ENCODE measurements at regions not wholly inside any gene's neighbourhood (a gene's known extent, or its start where the extent isn't known, plus 50 kb on each side); places are given as distances from the start of the nearest gene placed in this dataset.

GRCh38 chr6:144736763-144737162 lies 451.6 kb downstream of the UTRN start:
- Mint-ChIP-seq H3K4me1 (ENCODE audit: low read depth) (no peaks in the 10 kb centered on the region), H3K9me3 (no peaks in the 10 kb centered on the region), H3K27ac (no peak overlapping the region), H3K36me3 (peaks cover 16% of the 10 kb centered on the region), H3K4me3 (no peak overlapping the region), H3K27me3 (no peaks in the 10 kb centered on the region)
- no peak for DNase-seq
- ChIA-PET POLR2A (no interaction called here), CTCF (no interaction called here)
- intact Hi-C loops (cut with micrococcal nuclease) = loop anchor here (1.0 kb wide), 1 partner anchor 48 kb away; no protein-coding TSS in a partner anchor

GRCh38 chr6:144737998-144738397 lies 452.9 kb downstream of the UTRN start:
- DNase-seq = no peak
- Mint-ChIP-seq H3K27ac (no peak overlapping the region), H3K4me3 (no peak overlapping the region), H3K36me3 (peaks cover 12% of the 10 kb centered on the region), H3K9me3 (no peaks in the 10 kb centered on the region), H3K4me1 (ENCODE audit: low read depth) (no peaks in the 10 kb centered on the region), H3K27me3 (no peaks in the 10 kb centered on the region)
- POLR2A ChIA-PET = no interaction called here
- CTCF ChIA-PET = interaction anchor here (0.6 kb wide), 1 partner anchor 20 kb away, joined by 3 read pairs; no protein-coding TSS in a partner anchor
- intact Hi-C loops (cut with micrococcal nuclease) = no loop called here

GRCh38 chr6:144739873-144740272 lies 454.7 kb downstream of the UTRN start:
- no peak overlapping the region for H3K4me3 Mint-ChIP-seq
- DNase-seq = no peak
- ChIA-PET CTCF (no interaction called here), POLR2A (no interaction called here)
- no peaks in the 10 kb centered on the region for H3K27me3 Mint-ChIP-seq
- no peak overlapping the region for H3K27ac Mint-ChIP-seq
- intact Hi-C loops (cut with micrococcal nuclease) = no loop called here
- H3K36me3 Mint-ChIP-seq = peaks cover 6% of the 10 kb centered on the region
- H3K4me1 Mint-ChIP-seq (ENCODE audit: low read depth) = no peaks in the 10 kb centered on the region
- H3K9me3 Mint-ChIP-seq = no peaks in the 10 kb centered on the region

GRCh38 chr6:144741659-144742058 lies 456.5 kb downstream of the UTRN start:
- H3K36me3 Mint-ChIP-seq = peaks cover 5% of the 10 kb centered on the region
- POLR2A ChIA-PET = no interaction called here
- no peaks in the 10 kb centered on the region for H3K27me3 Mint-ChIP-seq
- no peak for DNase-seq
- intact Hi-C loops (cut with micrococcal nuclease) = no loop called here
- no peaks in the 10 kb centered on the region for H3K4me1 Mint-ChIP-seq (ENCODE audit: low read depth)
- CTCF ChIA-PET = no interaction called here
- H3K27ac Mint-ChIP-seq = no peak overlapping the region
- no peaks in the 10 kb centered on the region for H3K9me3 Mint-ChIP-seq
- no peak overlapping the region for H3K4me3 Mint-ChIP-seq

GRCh38 chr6:144742779-144743178 lies 457.6 kb downstream of the UTRN start:
- POLR2A ChIA-PET = no interaction called here
- no peak for DNase-seq
- Mint-ChIP-seq H3K4me1 (ENCODE audit: low read depth) (no peaks in the 10 kb centered on the region), H3K27ac (no peak overlapping the region), H3K36me3 (peaks cover 2% of the 10 kb centered on the region), H3K27me3 (no peaks in the 10 kb centered on the region), H3K4me3 (no peak overlapping the region), H3K9me3 (no peaks in the 10 kb centered on the region)
- intact Hi-C loops (cut with micrococcal nuclease) = no loop called here
- CTCF ChIA-PET = interaction anchor here (0.6 kb wide), 1 partner anchor 15 kb away, joined by 3 read pairs; no protein-coding TSS in a partner anchor

- intact Hi-C loops (cut with micrococcal nuclease) = no loop called here
- no peaks in the 10 kb centered on the region for H3K4me1 Mint-ChIP-seq (ENCODE audit: low read depth)
- POLR2A ChIA-PET = no interaction called here
These were observed 459.6 kb downstream of the UTRN start for GRCh38 chr6:144744720-144745119.

GRCh38 chr6:144745439-144745838 lies 460.3 kb downstream of the UTRN start:
- DNase-seq = no peak
- H3K27ac Mint-ChIP-seq = no peak overlapping the region
- intact Hi-C loops (cut with micrococcal nuclease) = no loop called here
- H3K27me3 Mint-ChIP-seq = no peaks in the 10 kb centered on the region
- peaks cover 7% of the 10 kb centered on the region for H3K36me3 Mint-ChIP-seq
- ChIA-PET CTCF (no interaction called here), POLR2A (no interaction called here)
- no peak overlapping the region for H3K4me3 Mint-ChIP-seq
- no peaks in the 10 kb centered on the region for H3K4me1 Mint-ChIP-seq (ENCODE audit: low read depth)
- no peaks in the 10 kb centered on the region for H3K9me3 Mint-ChIP-seq

More at GRCh38 chr6:144744720-144745119, 459.6 kb downstream of the UTRN start:
- H3K27ac Mint-ChIP-seq = no peak overlapping the region
- H3K9me3 Mint-ChIP-seq = no peaks in the 10 kb centered on the region
- no peak overlapping the region for H3K4me3 Mint-ChIP-seq
- H3K27me3 Mint-ChIP-seq = no peaks in the 10 kb centered on the region
- CTCF ChIA-PET = no interaction called here
- DNase-seq = no peak
- H3K36me3 Mint-ChIP-seq = peaks cover 4% of the 10 kb centered on the region

- ChIA-PET CTCF (interaction anchor here (1.0 kb wide), 1 partner anchor 10 kb away, joined by 5 read pairs; no protein-coding TSS in a partner anchor), POLR2A (no interaction called here)
- H3K9me3 Mint-ChIP-seq = no peaks in the 10 kb centered on the region
- intact Hi-C loops (cut with micrococcal nuclease) = no loop called here
- H3K4me3 Mint-ChIP-seq = no peak overlapping the region
- no peaks in the 10 kb centered on the region for H3K27me3 Mint-ChIP-seq
- no peaks in the 10 kb centered on the region for H3K4me1 Mint-ChIP-seq (ENCODE audit: low read depth)
- no peak overlapping the region for H3K27ac Mint-ChIP-seq
- H3K36me3 Mint-ChIP-seq = peaks cover 8% of the 10 kb centered on the region
- DNase-seq = no peak
These were observed 461.9 kb downstream of the UTRN start for GRCh38 chr6:144746902-144747469.

GRCh38 chr6:144749263-144749662 lies 464.1 kb downstream of the UTRN start:
- Mint-ChIP-seq H3K27me3 (no peaks in the 10 kb centered on the region), H3K9me3 (no peaks in the 10 kb centered on the region), H3K4me3 (no peak overlapping the region), H3K36me3 (peaks cover 12% of the 10 kb centered on the region), H3K27ac (no peak overlapping the region), H3K4me1 (ENCODE audit: low read depth) (no peaks in the 10 kb centered on the region)
- CTCF ChIA-PET = no interaction called here
- intact Hi-C loops (cut with micrococcal nuclease) = no loop called here
- POLR2A ChIA-PET = no interaction called here
- no peak for DNase-seq

- Mint-ChIP-seq H3K27ac (no peak overlapping the region), H3K27me3 (no peaks in the 10 kb centered on the region), H3K9me3 (no peaks in the 10 kb centered on the region), H3K4me1 (ENCODE audit: low read depth) (no peaks in the 10 kb centered on the region), H3K4me3 (no peak overlapping the region), H3K36me3 (peaks cover 17% of the 10 kb centered on the region)
- DNase-seq = no peak
- intact Hi-C loops (cut with micrococcal nuclease) = no loop called here
- ChIA-PET CTCF (no interaction called here), POLR2A (no interaction called here)
These were observed 468.0 kb downstream of the UTRN start for GRCh38 chr6:144753023-144753705.

- ChIA-PET POLR2A (no interaction called here), CTCF (no interaction called here)
- no peaks in the 10 kb centered on the region for H3K4me1 Mint-ChIP-seq (ENCODE audit: low read depth)
- intact Hi-C loops (cut with micrococcal nuclease) = no loop called here
- peaks cover 10% of the 10 kb centered on the region for H3K36me3 Mint-ChIP-seq
- no peaks in the 10 kb centered on the region for H3K9me3 Mint-ChIP-seq
- H3K27me3 Mint-ChIP-seq = no peaks in the 10 kb centered on the region
- H3K27ac Mint-ChIP-seq = no peak overlapping the region
- DNase-seq = no peak
- no peak overlapping the region for H3K4me3 Mint-ChIP-seq
These were observed 471.3 kb downstream of the UTRN start for GRCh38 chr6:144756469-144756868.

- Mint-ChIP-seq H3K4me1 (ENCODE audit: low read depth) (no peaks in the 10 kb centered on the region), H3K27ac (no peak overlapping the region), H3K27me3 (no peaks in the 10 kb centered on the region), H3K36me3 (peaks cover 8% of the 10 kb centered on the region), H3K4me3 (no peak overlapping the region), H3K9me3 (no peaks in the 10 kb centered on the region)
- intact Hi-C loops (cut with micrococcal nuclease) = no loop called here
- ChIA-PET CTCF (no interaction called here), POLR2A (no interaction called here)
- no peak for DNase-seq
These were observed 472.2 kb downstream of the UTRN start for GRCh38 chr6:144757299-144757698.

GRCh38 chr6:144757730-144758129 lies 472.6 kb downstream of the UTRN start:
- Mint-ChIP-seq H3K9me3 (no peaks in the 10 kb centered on the region), H3K4me3 (no peak overlapping the region), H3K4me1 (ENCODE audit: low read depth) (no peaks in the 10 kb centered on the region), H3K27me3 (no peaks in the 10 kb centered on the region), H3K36me3 (peaks cover 6% of the 10 kb centered on the region), H3K27ac (no peak overlapping the region)
- DNase-seq = no peak
- intact Hi-C loops (cut with micrococcal nuclease) = no loop called here
- POLR2A ChIA-PET = no interaction called here
- CTCF ChIA-PET = no interaction called here

All from activated CD4-positive, alpha-beta memory T cell treated with anti-CD3 and anti-CD28 coated beads for 36 hours (primary cell).